MM.1S (cell line): ENCODE measurements at regions not wholly inside any gene's neighbourhood (a gene's known extent, or its start where the extent isn't known, plus 50 kb on each side); places are given as distances from the start of the nearest gene placed in this dataset.

Experiments used
- DNase-seq: peaks from one replicate; pipeline ENCODE4 v3.0.0-alpha.2; 2015
- H2AFZ ChIP-seq: fragments of 300-600 bp; sonication (generic); 2 replicates; pipeline ENCODE4 v1.6.0; 2016; ENCODE audit warnings: antibody characterized with exemption, low read length
- H3F3A ChIP-seq: fragments of 300-600 bp; sonication (generic); 2 replicates; pipeline ENCODE4 v1.6.1; 2016; ENCODE audit warnings: mild to moderate bottlenecking, antibody characterized with exemption, low read length, moderate library complexity, mixed read lengths; ENCODE audit not compliant: insufficient read depth
- H3K27ac ChIP-seq: fragments of 300-600 bp; sonication (generic); 2 replicates; pipeline ENCODE4 v1.5.1; 2016; ENCODE audit warnings: mild to moderate bottlenecking, low read length
- H3K27me3 ChIP-seq: fragments of 300-600 bp; sonication (generic); replicated peaks from 2 replicates; pipeline ENCODE4 v1.6.0; 2016; ENCODE audit warnings: low read length; ENCODE audit not compliant: insufficient read depth
- H3K36me3 ChIP-seq: fragments of 300-600 bp; sonication (generic); replicated peaks from 2 replicates; pipeline ENCODE4 v1.6.1; 2016; ENCODE audit warnings: mild to moderate bottlenecking, low read length, mixed read lengths; ENCODE audit not compliant: insufficient read depth
- H3K4me1 ChIP-seq: fragments of 300-600 bp; sonication (generic); 2 replicates; pipeline ENCODE4 v1.6.1; 2016; ENCODE audit warnings: low read length, mixed read lengths
- H3K4me2 ChIP-seq: fragments of 300-600 bp; sonication (generic); 2 replicates; pipeline ENCODE4 v1.6.0; 2016; ENCODE audit warnings: low read depth, low read length
- H3K4me3 ChIP-seq: fragments of 300-600 bp; sonication (generic); 2 replicates; pipeline ENCODE4 v1.5.1; 2016; ENCODE audit warnings: low read length, mixed read lengths
- H3K79me2 ChIP-seq: fragments of 300-600 bp; sonication (generic); 2 replicates; pipeline ENCODE4 v1.6.1; 2016; ENCODE audit warnings: mixed run types, low read length, mixed read lengths
- H3K9ac ChIP-seq: fragments of 300-600 bp; sonication (generic); 2 replicates; pipeline ENCODE4 v1.6.1; 2016; ENCODE audit warnings: low read length, mixed read lengths
- H3K9me2 ChIP-seq: fragments of 300-600 bp; sonication (generic); replicated peaks from 2 replicates; pipeline ENCODE4 v1.6.1; 2016; ENCODE audit warnings: mild to moderate bottlenecking, low read length, mixed read lengths; ENCODE audit not compliant: insufficient read depth
- H3K9me3 ChIP-seq: fragments of 300-600 bp; sonication (generic); replicated peaks from 2 replicates; pipeline ENCODE4 v1.6.1; 2016; ENCODE audit warnings: mild to moderate bottlenecking, low read length, mixed read lengths; ENCODE audit not compliant: insufficient read depth
- H4K20me1 ChIP-seq: fragments of 300-600 bp; sonication (generic); 2 replicates; pipeline ENCODE4 v1.6.1; 2016; ENCODE audit warnings: mild to moderate bottlenecking, low read length, moderate library complexity, mixed read lengths; ENCODE audit not compliant: insufficient read depth
- EZH2 ChIP-seq: fragments of 300-600 bp; sonication (generic); optimal IDR thresholded peaks from 2 replicates; pipeline ENCODE3; 2017; ENCODE audit warnings: low read depth, mild to moderate bottlenecking, antibody characterized with exemption, low read length, mixed read lengths
- EZH2phosphoT487 ChIP-seq: fragments of 300-600 bp; sonication (generic); IDR thresholded peaks from 2 replicates; pipeline ENCODE4 v1.6.1; 2018; ENCODE audit warnings: antibody characterized with exemption, low read length
- TF ChIP-seq, protein P1 (sequence below): fragments of 300-600 bp; sonication (generic); IDR thresholded peaks from 2 replicates; pipeline ENCODE4 v1.5.1; 2016; ENCODE audit warnings: antibody characterized with exemption, low read length, mixed read lengths

DNA sequence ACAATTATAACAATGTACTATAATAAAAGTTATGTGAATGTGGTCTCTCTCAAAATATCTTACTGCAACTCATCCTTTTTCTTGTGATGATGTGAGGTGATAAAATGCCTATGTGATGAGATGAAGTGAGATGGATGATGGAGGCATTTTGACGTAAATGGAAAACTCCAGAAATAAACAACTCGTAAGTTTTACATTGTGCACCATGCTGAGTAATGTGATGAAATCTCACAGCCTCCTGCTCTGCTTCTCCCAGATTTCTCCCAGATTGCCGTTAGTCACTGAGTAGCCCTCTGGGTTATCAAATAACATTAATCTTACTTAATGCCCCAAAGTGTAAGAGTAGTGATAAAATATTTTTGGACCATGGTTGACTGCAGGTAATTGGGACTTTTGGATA lies 64.8 kb upstream of the SLCO2A1 start:
- Histone ChIP-seq H3K4me2 (no peak overlapping the region), H3K27ac (no peak overlapping the region), H3K4me1 (no peaks in the 10 kb centered on the region), H3K9me3 (no peaks in the 10 kb centered on the region; the same call in 1 of the 2 replicates), H3K27me3 (no peaks in the 10 kb centered on the region), H3F3A (no peaks in the 10 kb centered on the region), H3K36me3 (no peaks in the 10 kb centered on the region), H3K9ac (no peak overlapping the region), H4K20me1 (no peaks in the 10 kb centered on the region), H3K4me3 (no peak overlapping the region), H3K9me2 (no peaks in the 10 kb centered on the region), H2AFZ (no peak overlapping the region), H3K79me2 (no peaks in the 10 kb centered on the region)
- TF ChIP-seq EZH2phosphoT487 (no peak), EZH2 (no peak)
- TF ChIP-seq, protein P1, sequence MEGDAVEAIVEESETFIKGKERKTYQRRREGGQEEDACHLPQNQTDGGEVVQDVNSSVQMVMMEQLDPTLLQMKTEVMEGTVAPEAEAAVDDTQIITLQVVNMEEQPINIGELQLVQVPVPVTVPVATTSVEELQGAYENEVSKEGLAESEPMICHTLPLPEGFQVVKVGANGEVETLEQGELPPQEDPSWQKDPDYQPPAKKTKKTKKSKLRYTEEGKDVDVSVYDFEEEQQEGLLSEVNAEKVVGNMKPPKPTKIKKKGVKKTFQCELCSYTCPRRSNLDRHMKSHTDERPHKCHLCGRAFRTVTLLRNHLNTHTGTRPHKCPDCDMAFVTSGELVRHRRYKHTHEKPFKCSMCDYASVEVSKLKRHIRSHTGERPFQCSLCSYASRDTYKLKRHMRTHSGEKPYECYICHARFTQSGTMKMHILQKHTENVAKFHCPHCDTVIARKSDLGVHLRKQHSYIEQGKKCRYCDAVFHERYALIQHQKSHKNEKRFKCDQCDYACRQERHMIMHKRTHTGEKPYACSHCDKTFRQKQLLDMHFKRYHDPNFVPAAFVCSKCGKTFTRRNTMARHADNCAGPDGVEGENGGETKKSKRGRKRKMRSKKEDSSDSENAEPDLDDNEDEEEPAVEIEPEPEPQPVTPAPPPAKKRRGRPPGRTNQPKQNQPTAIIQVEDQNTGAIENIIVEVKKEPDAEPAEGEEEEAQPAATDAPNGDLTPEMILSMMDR: no peak
- no peak for DNase-seq

DNA sequence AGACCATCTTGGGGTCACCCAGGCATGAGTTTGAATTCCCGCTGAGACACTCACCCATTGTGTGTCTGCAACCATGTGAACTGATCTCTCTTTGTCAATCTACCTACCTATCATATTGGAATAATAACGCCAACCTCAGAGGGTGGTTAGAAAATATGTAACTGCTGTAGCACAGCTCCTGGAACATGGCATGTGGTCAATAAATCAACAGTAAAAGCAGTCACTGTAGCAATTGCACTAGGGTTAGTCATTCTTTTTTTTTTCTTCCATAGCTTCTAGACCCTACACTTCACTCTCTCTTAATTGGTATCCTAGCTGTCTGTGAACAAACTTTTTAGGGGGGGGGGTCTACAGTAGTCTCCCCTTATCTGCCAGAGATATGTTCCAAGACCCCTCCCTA lies 64.2 kb upstream of the SLCO2A1 start:
- Histone ChIP-seq H3K9ac (no peak overlapping the region), H4K20me1 (no peaks in the 10 kb centered on the region), H2AFZ (no peak overlapping the region), H3K4me3 (no peak overlapping the region), H3K4me2 (no peak overlapping the region), H3K79me2 (no peaks in the 10 kb centered on the region), H3K27ac (no peak overlapping the region), H3F3A (no peaks in the 10 kb centered on the region), H3K27me3 (no peaks in the 10 kb centered on the region), H3K4me1 (no peaks in the 10 kb centered on the region), H3K9me2 (no peaks in the 10 kb centered on the region), H3K9me3 (no peaks in the 10 kb centered on the region; the same call in 1 of the 2 replicates), H3K36me3 (no peaks in the 10 kb centered on the region)
- DNase-seq: no peak
- TF ChIP-seq, protein P1: no peak
- TF ChIP-seq EZH2phosphoT487 (no peak), EZH2 (no peak)

DNA sequence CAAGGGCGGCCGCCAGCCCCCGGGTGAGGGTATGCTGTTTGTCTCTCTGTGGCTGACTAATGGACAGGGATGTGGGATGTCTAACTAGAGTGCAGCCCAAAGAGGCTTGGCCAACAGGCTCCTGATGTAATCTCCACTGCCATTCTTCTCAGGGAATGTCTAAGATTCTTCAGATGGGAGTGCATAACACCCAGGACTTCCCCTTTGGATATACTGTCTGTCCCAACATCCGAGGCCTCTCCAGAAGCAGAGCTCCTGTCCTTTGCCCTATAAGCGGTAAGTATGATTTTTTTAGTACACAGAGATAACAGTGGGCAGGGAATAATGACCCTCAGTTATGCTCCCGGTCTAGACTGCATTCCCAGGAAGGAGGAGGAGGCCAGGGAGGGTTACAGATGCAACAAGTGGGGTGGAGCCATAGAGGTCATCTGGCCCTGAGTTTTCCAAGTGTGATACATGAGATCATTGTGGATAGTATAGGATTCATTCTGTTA lies 62.5 kb upstream of the SLCO2A1 start:
- no peaks in the 10 kb centered on the region for H3K36me3 ChIP-seq
- no peaks in the 10 kb centered on the region for H3K79me2 ChIP-seq
- no peak overlapping the region for H3K4me3 ChIP-seq
- H3K27me3 ChIP-seq: no peaks in the 10 kb centered on the region
- no peak overlapping the region for H3K27ac ChIP-seq
- H3K9me2 ChIP-seq: no peaks in the 10 kb centered on the region
- H2AFZ ChIP-seq: no peak overlapping the region
- TF ChIP-seq EZH2: no peak
- TF ChIP-seq, protein P1: no peak
- no peak for TF ChIP-seq EZH2phosphoT487
- no peaks in the 10 kb centered on the region for H3F3A ChIP-seq
- no peak overlapping the region for H3K4me2 ChIP-seq
- no peaks in the 10 kb centered on the region; the same call in 1 of the 2 replicates for H3K9me3 ChIP-seq
- H3K4me1 ChIP-seq: no peaks in the 10 kb centered on the region
- no peaks in the 10 kb centered on the region for H4K20me1 ChIP-seq
- no peak for DNase-seq
- H3K9ac ChIP-seq: no peak overlapping the region
